Neural progenitor cell (in vitro differentiated cells): ENCODE measurements at regions not wholly inside any gene's neighbourhood (a gene's known extent, or its start where the extent isn't known, plus 50 kb on each side); places are given as distances from the start of the nearest gene placed in this dataset.

ENCODE experiments used
- DNase-seq: peaks from one replicate; pipeline ENCODE4 v3.0.0-alpha.2; 2016; ENCODE audit warnings: low spot score
- H2AFZ ChIP-seq: fragments of 200-600 bp; sonication (generic); replicated peaks from 2 replicates; pipeline ENCODE4 v1.6.1; 2016; ENCODE audit warnings: antibody characterized with exemption
- H3F3A ChIP-seq: fragments of 200-600 bp; sonication (generic); 2 replicates; pipeline ENCODE4 v1.6.1; 2016; ENCODE audit warnings: antibody characterized with exemption, low read depth
- H3K27ac ChIP-seq: fragments of 200-600 bp; sonication (generic); 2 replicates; pipeline ENCODE4 v1.5.1; 2016; ENCODE audit warnings: mild to moderate bottlenecking
- H3K27me3 ChIP-seq: fragments of 200-600 bp; sonication (generic); 2 replicates; pipeline ENCODE4 v1.6.1; 2016; ENCODE audit warnings: mild to moderate bottlenecking, moderate library complexity
- H3K36me3 ChIP-seq: fragments of 200-600 bp; sonication (generic); 2 replicates; pipeline ENCODE4 v1.5.1; 2016
- H3K4me1 ChIP-seq: fragments of 200-600 bp; sonication (generic); 2 replicates; pipeline ENCODE4 v1.6.1; 2016; ENCODE audit warnings: mixed run types
- H3K4me2 ChIP-seq: fragments of 200-600 bp; sonication (generic); 2 replicates; pipeline ENCODE4 v1.6.1; 2016
- H3K4me3 ChIP-seq: fragments of 200-600 bp; sonication (generic); 2 replicates; pipeline ENCODE4 v1.5.1; 2016
- H3K79me2 ChIP-seq: fragments of 200-600 bp; sonication (generic); 2 replicates; pipeline ENCODE4 v1.6.1; 2016; ENCODE audit warnings: low read depth
- H3K9ac ChIP-seq: fragments of 200-600 bp; sonication (generic); 2 replicates; pipeline ENCODE4 v1.6.1; 2016
- H3K9me3 ChIP-seq: fragments of 200-600 bp; sonication (generic); 2 replicates; pipeline ENCODE4 v1.5.1; 2016; ENCODE audit warnings: low read depth
- H4K20me1 ChIP-seq: fragments of 200-600 bp; sonication (generic); 2 replicates; pipeline ENCODE4 v1.6.1; 2016; ENCODE audit warnings: low read depth
- H3K27ac Mint-ChIP-seq: 3 replicates; pipeline ENCODE4 v1.8.0; 2021; ENCODE audit warnings: mixed read lengths
- H3K27me3 Mint-ChIP-seq: 2 replicates; pipeline ENCODE4 v1.8.0; 2022; ENCODE audit warnings: low read depth, mild to moderate bottlenecking, inconsistent platforms, moderate library complexity, mixed read lengths; ENCODE audit not compliant: insufficient read depth
- H3K36me3 Mint-ChIP-seq: 3 replicates; pipeline ENCODE4 v1.8.0; 2021; ENCODE audit warnings: mixed read lengths
- H3K4me1 Mint-ChIP-seq: 3 replicates; pipeline ENCODE4 v1.8.0; 2021; ENCODE audit warnings: mixed read lengths
- H3K4me3 Mint-ChIP-seq: 3 replicates; pipeline ENCODE4 v1.8.0; 2021; ENCODE audit warnings: mild to moderate bottlenecking, moderate library complexity, mixed read lengths
- H3K9me3 Mint-ChIP-seq: 3 replicates; pipeline ENCODE4 v1.8.0; 2020; ENCODE audit warnings: mixed read lengths
- CTCF ChIP-seq: fragments of 200-600 bp; sonication (generic); IDR thresholded peaks from 2 replicates; pipeline ENCODE4 v1.5.1; 2017; ENCODE audit warnings: antibody characterized with exemption, mild to moderate bottlenecking
- EZH2 ChIP-seq: fragments of 200-600 bp; sonication (generic); IDR thresholded peaks from 2 replicates; pipeline ENCODE4 v1.6.1; 2017; ENCODE audit warnings: antibody characterized with exemption, mild to moderate bottlenecking, moderate library complexity
- EZH2phosphoT487 ChIP-seq: fragments of 200-600 bp; sonication (generic); IDR thresholded peaks from 2 replicates; pipeline ENCODE4 v1.6.1; 2017; ENCODE audit warnings: antibody characterized with exemption

- no peaks in the 10 kb centered on the region for H3K9me3 Mint-ChIP-seq
- H3K4me2 ChIP-seq, result no peak overlapping the region
- no peak for DNase-seq
- H3K4me3 Mint-ChIP-seq, result no peak overlapping the region
- no peaks in the 10 kb centered on the region for H3K36me3 ChIP-seq
- no peaks in the 10 kb centered on the region for H3K36me3 Mint-ChIP-seq
- no peak overlapping the region for H3K27ac ChIP-seq
- H2AFZ ChIP-seq, result no peak overlapping the region
- no peaks in the 10 kb centered on the region for H3K4me1 Mint-ChIP-seq
- TF ChIP-seq CTCF (no peak), EZH2phosphoT487 (no peak), EZH2 (no peak)
- no peaks in the 10 kb centered on the region for H4K20me1 ChIP-seq
- no peaks in the 10 kb centered on the region for H3K79me2 ChIP-seq
- no peaks in the 10 kb centered on the region for H3K27me3 Mint-ChIP-seq
- H3K27me3 ChIP-seq, result no peaks in the 10 kb centered on the region
- no peak overlapping the region for H3K27ac Mint-ChIP-seq
- H3K9ac ChIP-seq, result no peak overlapping the region
- H3F3A ChIP-seq, result no peaks in the 10 kb centered on the region
- H3K9me3 ChIP-seq, result no peaks in the 10 kb centered on the region
- no peaks in the 10 kb centered on the region for H3K4me1 ChIP-seq
- no peak overlapping the region for H3K4me3 ChIP-seq
Observed at GRCh38 chr12:82109243-82109642, 248.9 kb downstream of the CCDC59 start.

GRCh38 chr12:82108615-82109014, 249.6 kb downstream of the CCDC59 start:
- H3K9ac ChIP-seq, result no peak overlapping the region
- no peaks in the 10 kb centered on the region for H3K27me3 ChIP-seq
- H3K4me1 ChIP-seq, result no peaks in the 10 kb centered on the region
- H3F3A ChIP-seq, result no peaks in the 10 kb centered on the region
- no peak overlapping the region for H3K27ac Mint-ChIP-seq
- no peak for TF ChIP-seq CTCF
- TF ChIP-seq EZH2phosphoT487, result no peak
- no peaks in the 10 kb centered on the region for H3K4me1 Mint-ChIP-seq
- no peak overlapping the region for H3K4me2 ChIP-seq
- no peaks in the 10 kb centered on the region for H3K9me3 ChIP-seq
- H3K36me3 Mint-ChIP-seq, result no peaks in the 10 kb centered on the region
- no peak overlapping the region for H3K4me3 Mint-ChIP-seq
- H3K36me3 ChIP-seq, result no peaks in the 10 kb centered on the region
- DNase-seq, result no peak
- no peaks in the 10 kb centered on the region for H3K79me2 ChIP-seq
- no peaks in the 10 kb centered on the region for H3K9me3 Mint-ChIP-seq
- no peak overlapping the region for H2AFZ ChIP-seq
- H3K4me3 ChIP-seq, result no peak overlapping the region
- H4K20me1 ChIP-seq, result no peaks in the 10 kb centered on the region
- H3K27me3 Mint-ChIP-seq, result no peaks in the 10 kb centered on the region
- no peak overlapping the region for H3K27ac ChIP-seq

GRCh38 chr12:82099216-82099615, 259.0 kb downstream of the CCDC59 start:
- Mint-ChIP-seq H3K4me1 (peaks cover 6% of the 10 kb centered on the region), H3K36me3 (no peaks in the 10 kb centered on the region), H3K4me3 (no peak overlapping the region), H3K27me3 (no peaks in the 10 kb centered on the region), H3K9me3 (peaks cover 2% of the 10 kb centered on the region), H3K27ac (no peak overlapping the region)
- no peaks in the 10 kb centered on the region for H3K4me1 ChIP-seq
- no peak for DNase-seq
- no peak overlapping the region for H2AFZ ChIP-seq
- H3K36me3 ChIP-seq, result no peaks in the 10 kb centered on the region
- no peak overlapping the region for H3K9ac ChIP-seq
- no peaks in the 10 kb centered on the region for H3F3A ChIP-seq
- H3K27me3 ChIP-seq, result no peaks in the 10 kb centered on the region
- no peaks in the 10 kb centered on the region for H3K9me3 ChIP-seq
- no peak for TF ChIP-seq EZH2phosphoT487
- no peak for TF ChIP-seq EZH2
- TF ChIP-seq CTCF, result no peak
- H3K4me3 ChIP-seq, result no peak overlapping the region
- no peak overlapping the region for H3K27ac ChIP-seq
- H3K79me2 ChIP-seq, result no peaks in the 10 kb centered on the region
- H4K20me1 ChIP-seq, result no peaks in the 10 kb centered on the region
- no peak overlapping the region for H3K4me2 ChIP-seq

- no peaks in the 10 kb centered on the region for H3K36me3 Mint-ChIP-seq
- TF ChIP-seq CTCF (no peak), EZH2phosphoT487 (no peak), EZH2 (no peak)
- H3K27me3 Mint-ChIP-seq, result no peaks in the 10 kb centered on the region
Observed at GRCh38 chr12:82097877-82098276, 260.3 kb downstream of the CCDC59 start.

More at GRCh38 chr12:82097877-82098276, 260.3 kb downstream of the CCDC59 start:
- H3K4me1 Mint-ChIP-seq, result peaks cover 6% of the 10 kb centered on the region
- Histone ChIP-seq H3K4me1 (no peaks in the 10 kb centered on the region), H4K20me1 (no peaks in the 10 kb centered on the region), H3K27me3 (no peaks in the 10 kb centered on the region), H3K27ac (no peak overlapping the region), H3K79me2 (no peaks in the 10 kb centered on the region), H3K9ac (no peak overlapping the region), H3K4me3 (no peak overlapping the region), H3K9me3 (no peaks in the 10 kb centered on the region), H3F3A (no peaks in the 10 kb centered on the region), H3K36me3 (no peaks in the 10 kb centered on the region), H2AFZ (peak overlapping the region; percentile 76), H3K4me2 (no peak overlapping the region)
- H3K27ac Mint-ChIP-seq, result peak overlapping the region; percentile 30
- H3K9me3 Mint-ChIP-seq, result no peaks in the 10 kb centered on the region
- H3K4me3 Mint-ChIP-seq, result no peak overlapping the region
- no peak for DNase-seq
